Activated CD4-positive, alpha-beta T cell treated with anti-CD3 and anti-CD28 coated beads for 36 hours (primary cell): ENCODE measurements at regions not wholly inside any gene's neighbourhood (a gene's known extent, or its start where the extent isn't known, plus 50 kb on each side); places are given as distances from the start of the nearest gene placed in this dataset.
"Not testable (repeated sequence)": the region's sequence is repeated elsewhere in the genome, so short reads cannot be mapped to it uniquely, and the experiment has no call there.

Source experiments
- ATAC-seq: fragments of 200-7000 bp; cut with Tn5 transposase; one replicate; pipeline ENCODE4 v1.10.0; 2021; ENCODE audit warnings: mild to moderate bottlenecking, moderate library complexity
- CTCF ChIA-PET: fragments of 350-600 bp; sonication (Branson Sonifier 250); formaldehyde crosslinking; loops from one replicate; lab custom pipeline; 2021; ENCODE audit warnings: antibody characterized with exemption; lab: Charles Lee
- POLR2A ChIA-PET: fragments of 350-600 bp; sonication (Branson Sonifier 250); formaldehyde crosslinking; loops from one replicate; lab custom pipeline; 2021; ENCODE audit warnings: antibody characterized with exemption, inconsistent platforms; lab: Charles Lee
- DNase-seq: peaks from one replicate; pipeline ENCODE4 v3.0.0-alpha.2; 2020
- H3K27ac Mint-ChIP-seq: one replicate; pipeline ENCODE4 v1.8.0; 2021; ENCODE audit warnings: mixed read lengths
- H3K27me3 Mint-ChIP-seq: one replicate; pipeline ENCODE4 v1.8.0; 2021; ENCODE audit warnings: mixed read lengths
- H3K36me3 Mint-ChIP-seq: one replicate; pipeline ENCODE4 v1.8.0; 2021; ENCODE audit warnings: low read depth, mixed read lengths
- H3K4me1 Mint-ChIP-seq: one replicate; pipeline ENCODE4 v1.8.0; 2021; ENCODE audit warnings: mixed read lengths
- H3K4me3 Mint-ChIP-seq: one replicate; pipeline ENCODE4 v1.8.0; 2021; ENCODE audit warnings: mild to moderate bottlenecking, moderate library complexity, mixed read lengths
- H3K9me3 Mint-ChIP-seq: one replicate; pipeline ENCODE4 v1.8.0; 2021; ENCODE audit warnings: low read depth, mixed read lengths
- intact Hi-C, 2 experiments: fragments of 100-400 bp; cut with DNase I in 1 of 2; cut with micrococcal nuclease in 1 of 2; formaldehyde crosslinking; loops; one replicate each; pipeline versions ENCODE4 v1.14.2 to v1.15.1; 2022 to 2024; cut with DNase I, micrococcal nuclease

- H3K9me3 Mint-ChIP-seq = no peaks in the 10 kb centered on the region
- DNase-seq (no peak), ATAC-seq (no peak)
- H3K27ac Mint-ChIP-seq = no peak overlapping the region
- intact Hi-C loops = no loop called here
- H3K36me3 Mint-ChIP-seq = no peaks in the 10 kb centered on the region
- ChIA-PET CTCF (no interaction called here), POLR2A (no interaction called here)
- H3K4me1 Mint-ChIP-seq = no peaks in the 10 kb centered on the region
- no peak overlapping the region for H3K4me3 Mint-ChIP-seq
- peaks cover 28% of the 10 kb centered on the region for H3K27me3 Mint-ChIP-seq
These were observed 55.9 kb upstream of the UNC5A start for GRCh38 chr5:176754376-176754973.

GRCh38 chr5:176755593-176755992 lies 54.8 kb upstream of the UNC5A start:
- H3K27ac Mint-ChIP-seq, H3K36me3 Mint-ChIP-seq, ATAC-seq, H3K4me3 Mint-ChIP-seq, H3K9me3 Mint-ChIP-seq, H3K4me1 Mint-ChIP-seq, DNase-seq, intact Hi-C loops, POLR2A ChIA-PET: not testable (repeated sequence)
- CTCF ChIA-PET = interaction anchor here (4.5 kb wide), 1 partner anchor 95 kb away, joined by 11 read pairs; no protein-coding TSS in a partner anchor
- H3K27me3 Mint-ChIP-seq = peaks cover 30% of the 10 kb centered on the region

GRCh38 chr5:176757569-176757968 lies 52.8 kb upstream of the UNC5A start:
- POLR2A ChIA-PET, H3K27ac Mint-ChIP-seq, DNase-seq, H3K36me3 Mint-ChIP-seq, H3K9me3 Mint-ChIP-seq, H3K4me3 Mint-ChIP-seq, ATAC-seq, intact Hi-C loops, H3K4me1 Mint-ChIP-seq: not testable (repeated sequence)
- CTCF ChIA-PET = interaction anchor here (0.5 to 4.5 kb wide), 4 partner anchors 10 to 151 kb away, joined by 3 to 11 read pairs (median 4); no protein-coding TSS in a partner anchor
- peaks cover 25% of the 10 kb centered on the region for H3K27me3 Mint-ChIP-seq
